ENCODE measurements at regions not wholly inside any gene's neighbourhood (a gene's known extent, or its start where the extent isn't known, plus 50 kb on each side); places are given as distances from the start of the nearest gene placed in this dataset.

DNA sequence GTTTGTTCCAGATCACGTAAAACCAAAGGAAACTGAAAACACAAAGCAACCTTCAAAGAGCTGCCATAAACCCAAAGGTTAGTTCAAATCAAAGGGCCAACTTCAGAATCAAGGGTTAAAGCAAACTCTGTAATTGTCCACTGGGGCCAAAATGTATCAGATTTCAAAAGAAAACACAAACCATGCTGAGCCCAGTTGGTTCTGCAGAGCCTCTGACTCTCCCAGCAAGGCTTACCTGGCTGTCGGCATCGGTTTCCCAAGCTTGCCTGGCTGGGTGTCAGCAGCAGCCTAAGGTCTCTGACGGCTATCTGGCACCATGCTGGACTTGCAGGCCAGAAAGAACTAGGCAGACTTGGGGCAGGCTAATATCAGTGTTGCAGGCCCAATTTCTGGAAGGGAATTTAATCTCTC lies 125.3 kb downstream of the DAD1 start:
- no peak for DNase-seq (ENCODE audit: low spot score in 2 of 2)

GRCh38 chr14:22462923-22463322 lies 126.1 kb downstream of the DAD1 start:
- Histone ChIP-seq H3K27ac (no peak overlapping the region), H3K4me3 (no peak overlapping the region), H3K36me3 (no peaks in the 10 kb centered on the region), H3K4me1 (no peaks in the 10 kb centered on the region), H3K9me3 (no peaks in the 10 kb centered on the region), H3K27me3 (no peaks in the 10 kb centered on the region)
- no peak for TF ChIP-seq CTCF (IDR thresholded peaks at IDR 0.05)
- no peak for TF ChIP-seq POLR2AphosphoS5 (IDR thresholded peaks at IDR 0.05)
- no peak for TF ChIP-seq POLR2A (IDR thresholded peaks at IDR 0.05)
- intact Hi-C loops (cut with DNase I; ENCODE audit: low total_unique reads): no loop called here
- no peak for DNase-seq (ENCODE audit: low spot score in 2 of 2)

More for the DNA sequence above, 125.3 kb downstream of the DAD1 start:
- H3K27ac ChIP-seq: no peak overlapping the region
- no peak overlapping the region for H3K4me3 ChIP-seq
- H3K27me3 ChIP-seq: no peaks in the 10 kb centered on the region
- intact Hi-C loops (cut with DNase I; ENCODE audit: low total_unique reads): no loop called here
- no peaks in the 10 kb centered on the region for H3K4me1 ChIP-seq
- TF ChIP-seq POLR2A (IDR thresholded peaks at IDR 0.05) (no peak), CTCF (IDR thresholded peaks at IDR 0.05) (no peak)
- no peaks in the 10 kb centered on the region for H3K9me3 ChIP-seq
- H3K36me3 ChIP-seq: no peaks in the 10 kb centered on the region

- no peaks in the 10 kb centered on the region for H3K36me3 ChIP-seq
- no peaks in the 10 kb centered on the region for H3K4me1 ChIP-seq
- no peaks in the 10 kb centered on the region for H3K9me3 ChIP-seq
- no peak overlapping the region for H3K27ac ChIP-seq
- no peak for DNase-seq (ENCODE audit: low spot score in 2 of 2)
- intact Hi-C loops (cut with DNase I; ENCODE audit: low total_unique reads): no loop called here
- TF ChIP-seq CTCF (IDR thresholded peaks at IDR 0.05): no peak
- no peaks in the 10 kb centered on the region for H3K27me3 ChIP-seq
- H3K4me3 ChIP-seq: no peak overlapping the region
These were observed 128.4 kb downstream of the DAD1 start for GRCh38 chr14:22460461-22461195.

DNA sequence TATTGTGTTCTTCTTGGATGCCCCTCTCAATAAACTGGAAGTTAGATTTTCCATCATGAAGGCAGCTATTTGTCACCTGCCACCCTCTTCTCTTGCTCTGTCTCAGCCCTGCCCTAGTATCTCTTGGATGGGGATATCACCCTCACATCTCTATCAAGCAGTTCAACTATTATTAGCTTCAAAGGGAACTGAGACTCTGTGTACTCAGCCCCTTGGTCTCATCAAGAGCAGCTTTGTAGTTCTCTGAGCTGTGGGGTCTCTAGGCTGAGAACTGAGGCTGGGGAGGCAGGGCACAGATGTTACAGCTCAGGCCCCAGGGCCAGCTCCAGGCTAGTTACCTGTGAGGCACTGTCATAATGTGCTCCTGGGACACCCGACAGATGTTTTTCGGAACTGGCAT lies 130.3 kb downstream of the DAD1 start:
- intact Hi-C loops (cut with DNase I; ENCODE audit: low total_unique reads): loop anchor here (10.0 kb wide), 1 partner anchor 1216 kb away; no protein-coding TSS in a partner anchor
- Histone ChIP-seq H3K27me3 (no peaks in the 10 kb centered on the region), H3K9me3 (no peaks in the 10 kb centered on the region), H3K36me3 (no peaks in the 10 kb centered on the region), H3K27ac (no peak overlapping the region), H3K4me1 (no peaks in the 10 kb centered on the region), H3K4me3 (no peak overlapping the region)
- no peak for DNase-seq (ENCODE audit: low spot score in 2 of 2)
- TF ChIP-seq POLR2AphosphoS5 (IDR thresholded peaks at IDR 0.05): no peak
- TF ChIP-seq POLR2A (IDR thresholded peaks at IDR 0.05): no peak
- no peak for TF ChIP-seq CTCF (IDR thresholded peaks at IDR 0.05)

GRCh38 chr14:22456998-22457594 lies 131.9 kb downstream of the DAD1 start:
- Histone ChIP-seq H3K27me3 (no peaks in the 10 kb centered on the region), H3K9me3 (no peaks in the 10 kb centered on the region), H3K36me3 (no peaks in the 10 kb centered on the region), H3K4me1 (no peaks in the 10 kb centered on the region), H3K27ac (no peak overlapping the region), H3K4me3 (no peak overlapping the region)
- intact Hi-C loops (cut with DNase I; ENCODE audit: low total_unique reads): loop anchor here (10.0 kb wide), 1 partner anchor 1218 kb away; no protein-coding TSS in a partner anchor
- TF ChIP-seq CTCF (IDR thresholded peaks at IDR 0.05) (no peak), POLR2A (IDR thresholded peaks at IDR 0.05) (no peak), POLR2AphosphoS5 (IDR thresholded peaks at IDR 0.05) (no peak)
- no peak for DNase-seq (ENCODE audit: low spot score in 2 of 2)
